Immature natural killer cell (primary cell): ENCODE measurements at regions not wholly inside any gene's neighbourhood (a gene's known extent, or its start where the extent isn't known, plus 50 kb on each side); places are given as distances from the start of the nearest gene placed in this dataset.

Source experiments
- DNase-seq, 3 donors: peaks; one replicate each; pipeline ENCODE4 v3.0.0; 2022; ENCODE audit warnings: mixed read lengths in 1 of 3
- H3K27ac Mint-ChIP-seq, 6 donors: one replicate each; pipeline ENCODE4 v1.8.0; 2020; ENCODE audit warnings: mixed read lengths in 6 of 6, mild to moderate bottlenecking in 5 of 6, inconsistent platforms in 4 of 6, moderate library complexity in 3 of 6
- H3K27me3 Mint-ChIP-seq, 3 donors: one replicate each; pipeline ENCODE4 v1.8.0; 2020 to 2021; ENCODE audit warnings: low read depth in 3 of 3, mild to moderate bottlenecking in 3 of 3, mixed read lengths in 3 of 3, moderate library complexity in 3 of 3, inconsistent platforms in 1 of 3
- H3K36me3 Mint-ChIP-seq, 3 donors: one replicate each; pipeline ENCODE4 v1.8.0; 2020; ENCODE audit warnings: mixed read lengths in 3 of 3, inconsistent platforms in 2 of 3, mild to moderate bottlenecking in 2 of 3
- H3K4me1 Mint-ChIP-seq, 2 donors: one replicate each; pipeline ENCODE4 v1.8.0; 2020; ENCODE audit warnings: inconsistent platforms in 2 of 2, mild to moderate bottlenecking in 2 of 2, mixed read lengths in 2 of 2, moderate library complexity in 1 of 2
- H3K4me3 Mint-ChIP-seq, 5 donors: one replicate each; pipeline ENCODE4 v1.8.0; 2020; ENCODE audit warnings: mild to moderate bottlenecking in 5 of 5, mixed read lengths in 5 of 5, inconsistent platforms in 3 of 5, moderate library complexity in 3 of 5
- H3K9me3 Mint-ChIP-seq, 6 donors: one replicate each; pipeline ENCODE4 v1.8.0; 2020; ENCODE audit warnings: mild to moderate bottlenecking in 6 of 6, mixed read lengths in 6 of 6, inconsistent platforms in 4 of 6, moderate library complexity in 3 of 6

GRCh38 chr12:116482179-116482578 is 77.0 kb upstream of the MAP1LC3B2 start:
- H3K27me3 Mint-ChIP-seq, result peaks cover 2 to 5% (median 2%) of the 10 kb centered on the region in 3 donors
- no peaks in the 10 kb centered on the region for H3K36me3 Mint-ChIP-seq
- H3K27ac Mint-ChIP-seq, result no peak overlapping the region

GRCh38 chr12:116482859-116483258 is 76.3 kb upstream of the MAP1LC3B2 start:
- Mint-ChIP-seq H3K4me3 (no peak overlapping the region), H3K27me3 (peaks cover 2 to 5% (median 2%) of the 10 kb centered on the region in 3 donors), H3K27ac (no peak overlapping the region), H3K9me3 (peaks cover 0 to 4% (median under 1%) of the 10 kb centered on the region in 6 donors), H3K36me3 (no peaks in the 10 kb centered on the region), H3K4me1 (no peaks in the 10 kb centered on the region)
- DNase-seq, result no peak

More at GRCh38 chr12:116482179-116482578, 77.0 kb upstream of the MAP1LC3B2 start:
- peaks cover 0 to 4% (median under 1%) of the 10 kb centered on the region in 6 donors for H3K9me3 Mint-ChIP-seq
- H3K4me3 Mint-ChIP-seq, result no peak overlapping the region
- no peaks in the 10 kb centered on the region for H3K4me1 Mint-ChIP-seq
- no peak for DNase-seq

GRCh38 chr12:116483959-116484750 is 75.0 kb upstream of the MAP1LC3B2 start:
- H3K4me1 Mint-ChIP-seq, result no peaks in the 10 kb centered on the region
- H3K27ac Mint-ChIP-seq, result no peak overlapping the region
- DNase-seq, result no peak
- H3K36me3 Mint-ChIP-seq, result no peaks in the 10 kb centered on the region
- peaks cover 0 to 3% (median 2%) of the 10 kb centered on the region in 3 donors for H3K27me3 Mint-ChIP-seq
- H3K9me3 Mint-ChIP-seq, result peaks cover 0 to 4% (median under 1%) of the 10 kb centered on the region in 6 donors
- no peak overlapping the region for H3K4me3 Mint-ChIP-seq

- Mint-ChIP-seq H3K27me3 (peaks cover 0 to 3% (median 2%) of the 10 kb centered on the region in 3 donors), H3K27ac (no peak overlapping the region), H3K4me3 (no peak overlapping the region), H3K9me3 (peaks cover 0 to 4% (median under 1%) of the 10 kb centered on the region in 6 donors), H3K36me3 (no peaks in the 10 kb centered on the region), H3K4me1 (no peaks in the 10 kb centered on the region)
- DNase-seq, result no peak
Measured at GRCh38 chr12:116484807-116485206, 74.4 kb upstream of the MAP1LC3B2 start.

GRCh38 chr12:116489116-116489515 is 70.1 kb upstream of the MAP1LC3B2 start:
- Mint-ChIP-seq H3K27ac (no peak overlapping the region), H3K4me3 (no peak overlapping the region), H3K4me1 (no peaks in the 10 kb centered on the region), H3K27me3 (peaks cover 0 to 8% (median 7%) of the 10 kb centered on the region in 3 donors), H3K36me3 (no peaks in the 10 kb centered on the region), H3K9me3 (peaks cover 0 to 5% (median under 1%) of the 10 kb centered on the region in 6 donors)
- DNase-seq, result no peak

GRCh38 chr12:116490471-116490870 is 68.7 kb upstream of the MAP1LC3B2 start:
- Mint-ChIP-seq H3K9me3 (peaks cover 0 to 5% (median under 1%) of the 10 kb centered on the region in 6 donors), H3K4me3 (no peak overlapping the region), H3K27me3 (peaks cover 0 to 8% (median 7%) of the 10 kb centered on the region in 3 donors), H3K4me1 (no peaks in the 10 kb centered on the region), H3K27ac (no peak overlapping the region), H3K36me3 (no peaks in the 10 kb centered on the region)
- DNase-seq, result no peak

- Mint-ChIP-seq H3K4me1 (no peaks in the 10 kb centered on the region), H3K27ac (no peak overlapping the region), H3K36me3 (no peaks in the 10 kb centered on the region), H3K27me3 (peaks cover 0 to 6% (median 4%) of the 10 kb centered on the region in 3 donors), H3K4me3 (no peak overlapping the region), H3K9me3 (peaks cover 0 to 2% (median 0%) of the 10 kb centered on the region in 6 donors)
- DNase-seq, result no peak
Measured at GRCh38 chr12:116492703-116493324, 66.4 kb upstream of the MAP1LC3B2 start.

GRCh38 chr12:116495260-116495659 is 63.9 kb upstream of the MAP1LC3B2 start:
- no peak for DNase-seq
- H3K4me3 Mint-ChIP-seq, result no peak overlapping the region
- peaks cover 3 to 8% (median 8%) of the 10 kb centered on the region in 3 donors for H3K27me3 Mint-ChIP-seq
- no peaks in the 10 kb centered on the region for H3K4me1 Mint-ChIP-seq
- H3K36me3 Mint-ChIP-seq, result no peaks in the 10 kb centered on the region
- peaks cover 0 to 2% (median 0%) of the 10 kb centered on the region in 6 donors for H3K9me3 Mint-ChIP-seq
- no peak overlapping the region for H3K27ac Mint-ChIP-seq

- Mint-ChIP-seq H3K36me3 (no peaks in the 10 kb centered on the region), H3K4me3 (no peak overlapping the region), H3K4me1 (no peaks in the 10 kb centered on the region), H3K27me3 (peaks cover 3 to 8% (median 6%) of the 10 kb centered on the region in 3 donors), H3K27ac (no peak overlapping the region), H3K9me3 (peaks cover 0 to 2% (median 0%) of the 10 kb centered on the region in 6 donors)
- no peak for DNase-seq
Measured at GRCh38 chr12:116497051-116497591, 62.1 kb upstream of the MAP1LC3B2 start.

GRCh38 chr12:116498471-116498870 is 60.7 kb upstream of the MAP1LC3B2 start:
- H3K27ac Mint-ChIP-seq, result no peak overlapping the region
- peaks cover 0 to 2% (median 0%) of the 10 kb centered on the region in 6 donors for H3K9me3 Mint-ChIP-seq
- H3K27me3 Mint-ChIP-seq, result peaks cover 3 to 8% (median 4%) of the 10 kb centered on the region in 3 donors
- DNase-seq, result no peak
- H3K36me3 Mint-ChIP-seq, result no peaks in the 10 kb centered on the region
- no peaks in the 10 kb centered on the region for H3K4me1 Mint-ChIP-seq
- H3K4me3 Mint-ChIP-seq, result no peak overlapping the region

- no peak for DNase-seq
- H3K4me3 Mint-ChIP-seq, result no peak overlapping the region
- peaks cover 6 to 14% (median 6%) of the 10 kb centered on the region in 3 donors for H3K27me3 Mint-ChIP-seq
- H3K4me1 Mint-ChIP-seq, result no peaks in the 10 kb centered on the region
- H3K36me3 Mint-ChIP-seq, result no peaks in the 10 kb centered on the region
- no peaks in the 10 kb centered on the region for H3K9me3 Mint-ChIP-seq
- H3K27ac Mint-ChIP-seq, result no peak overlapping the region
Measured at GRCh38 chr12:116502141-116502725, 56.9 kb upstream of the MAP1LC3B2 start.

- peaks cover 6 to 18% (median 6%) of the 10 kb centered on the region in 3 donors for H3K27me3 Mint-ChIP-seq
- no peak overlapping the region for H3K27ac Mint-ChIP-seq
- peaks cover 0 to 2% of the 10 kb centered on the region in 2 donors for H3K4me1 Mint-ChIP-seq
- no peaks in the 10 kb centered on the region for H3K9me3 Mint-ChIP-seq
- H3K4me3 Mint-ChIP-seq, result no peak overlapping the region
- no peak for DNase-seq
- no peaks in the 10 kb centered on the region for H3K36me3 Mint-ChIP-seq
Measured at GRCh38 chr12:116502989-116503496, 56.1 kb upstream of the MAP1LC3B2 start.

GRCh38 chr12:116504438-116504837 is 54.7 kb upstream of the MAP1LC3B2 start:
- no peaks in the 10 kb centered on the region for H3K36me3 Mint-ChIP-seq
- H3K9me3 Mint-ChIP-seq, result no peaks in the 10 kb centered on the region
- H3K4me1 Mint-ChIP-seq, result peaks cover 0 to 5% of the 10 kb centered on the region in 2 donors

More at GRCh38 chr12:116504438-116504837, 54.7 kb upstream of the MAP1LC3B2 start:
- H3K4me3 Mint-ChIP-seq, result no peak overlapping the region
- H3K27me3 Mint-ChIP-seq, result peaks cover 4 to 25% (median 4%) of the 10 kb centered on the region in 3 donors
- no peak overlapping the region for H3K27ac Mint-ChIP-seq
- no peak for DNase-seq
